ENCODE measurements at regions not wholly inside any gene's neighbourhood (a gene's known extent, or its start where the extent isn't known, plus 50 kb on each side); places are given as distances from the start of the nearest gene placed in this dataset.

- no peak overlapping the region for H3K4me3 Mint-ChIP-seq
- CTCF ChIA-PET: interaction anchor here (1.1 kb wide), 1 partner anchor 19 kb away, joined by 3 read pairs; no protein-coding TSS in a partner anchor
- TF ChIP-seq ZNF396 (CRISPR knock-in tag; IDR thresholded peaks at IDR 0.05; ENCODE audit: borderline replicate concordance) (no peak), ZBTB43 (CRISPR knock-in tag; IDR thresholded peaks at IDR 0.05) (no peak), ERG (CRISPR knock-in tag; IDR thresholded peaks at IDR 0.05) (no peak), TCF7 (CRISPR knock-in tag; IDR thresholded peaks at IDR 0.05; ENCODE audit: low read depth) (no peak)
- POLR2A ChIA-PET: no interaction called here
- no peaks in the 10 kb centered on the region for H3K36me3 Mint-ChIP-seq
- DNase-seq (ENCODE audit: low spot score) (no peak), ATAC-seq (no peak)
- H3K27me3 Mint-ChIP-seq (ENCODE audit: low read depth): no peaks in the 10 kb centered on the region
- H3K27ac Mint-ChIP-seq: no peak overlapping the region
- H3K9me3 Mint-ChIP-seq: no peaks in the 10 kb centered on the region
- H3K4me1 Mint-ChIP-seq: peaks cover 7% of the 10 kb centered on the region
Observed at GRCh38 chr2:67752199-67752598, 310.6 kb downstream of the C1D start.

GRCh38 chr2:67752969-67753368 is 309.8 kb downstream of the C1D start:
- ATAC-seq: no peak
- H3K36me3 Mint-ChIP-seq: no peaks in the 10 kb centered on the region
- CTCF ChIA-PET: interaction anchor here (0.9 to 1.1 kb wide), 2 partner anchors 20 to 102 kb away, joined by 3 read pairs; no protein-coding TSS in a partner anchor
- no peak for TF ChIP-seq E2F4 (CRISPR knock-in tag; IDR thresholded peaks at IDR 0.05; ENCODE audit: borderline replicate concordance, low read depth)
- TF ChIP-seq AR (CRISPR knock-in tag; IDR thresholded peaks at IDR 0.05): no peak
- TF ChIP-seq FOXP1 (CRISPR knock-in tag; IDR thresholded peaks at IDR 0.05; ENCODE audit: borderline replicate concordance): no peak
- TF ChIP-seq EMX1 (CRISPR knock-in tag; IDR thresholded peaks at IDR 0.05): no peak
- no peak for TF ChIP-seq ZNF317 (CRISPR knock-in tag; IDR thresholded peaks at IDR 0.05; ENCODE audit: borderline replicate concordance, low read depth)
- TF ChIP-seq FOXK1 (CRISPR knock-in tag; IDR thresholded peaks at IDR 0.05): no peak
- TF ChIP-seq ZBTB43 (CRISPR knock-in tag; IDR thresholded peaks at IDR 0.05): no peak
- TF ChIP-seq ZNF512 (CRISPR knock-in tag; IDR thresholded peaks at IDR 0.05; ENCODE audit: borderline replicate concordance): no peak
- TF ChIP-seq PREB (CRISPR knock-in tag; IDR thresholded peaks at IDR 0.05; ENCODE audit: borderline replicate concordance): no peak
- TF ChIP-seq ETV6 (CRISPR knock-in tag; IDR thresholded peaks at IDR 0.05): no peak
- no peak for TF ChIP-seq ZBTB21 (CRISPR knock-in tag; IDR thresholded peaks at IDR 0.05; ENCODE audit: borderline replicate concordance)
- TF ChIP-seq FOXJ3 (CRISPR knock-in tag; IDR thresholded peaks at IDR 0.05; ENCODE audit: borderline replicate concordance): no peak
- TF ChIP-seq ZNF671 (CRISPR knock-in tag; IDR thresholded peaks at IDR 0.05): no peak
- DNase-seq (ENCODE audit: low spot score): no peak
- H3K9me3 Mint-ChIP-seq: no peaks in the 10 kb centered on the region
- H3K27me3 Mint-ChIP-seq (ENCODE audit: low read depth): no peaks in the 10 kb centered on the region
- peaks cover 7% of the 10 kb centered on the region for H3K4me1 Mint-ChIP-seq
- no peak overlapping the region for H3K27ac Mint-ChIP-seq
- POLR2A ChIA-PET: no interaction called here
- no peak overlapping the region for H3K4me3 Mint-ChIP-seq
